HG03097 (cell line): ENCODE measurements at regions not wholly inside any gene's neighbourhood (a gene's known extent, or its start where the extent isn't known, plus 50 kb on each side); places are given as distances from the start of the nearest gene placed in this dataset.

Experiments used
- ATAC-seq: cut with Tn5 transposase; IDR thresholded peaks from one replicate; pipeline ENCODE4 v1.9.1; 2021; ENCODE audit not compliant: unreplicated experiment, low FRiP score

GRCh38 chr5:7325975-7326913, 69.7 kb upstream of the ADCY2 start:
- ATAC-seq: no peak

- no peak for ATAC-seq
Observed at GRCh38 chr5:7329141-7329540, 66.8 kb upstream of the ADCY2 start.

GRCh38 chr5:7329712-7330111, 66.2 kb upstream of the ADCY2 start:
- ATAC-seq: no peak

GRCh38 chr5:7330256-7330655, 65.7 kb upstream of the ADCY2 start:
- no peak for ATAC-seq

GRCh38 chr5:7331131-7331530, 64.8 kb upstream of the ADCY2 start:
- ATAC-seq: no peak
